ENCODE measurements at regions not wholly inside any gene's neighbourhood (a gene's known extent, or its start where the extent isn't known, plus 50 kb on each side); places are given as distances from the start of the nearest gene placed in this dataset.

DNA sequence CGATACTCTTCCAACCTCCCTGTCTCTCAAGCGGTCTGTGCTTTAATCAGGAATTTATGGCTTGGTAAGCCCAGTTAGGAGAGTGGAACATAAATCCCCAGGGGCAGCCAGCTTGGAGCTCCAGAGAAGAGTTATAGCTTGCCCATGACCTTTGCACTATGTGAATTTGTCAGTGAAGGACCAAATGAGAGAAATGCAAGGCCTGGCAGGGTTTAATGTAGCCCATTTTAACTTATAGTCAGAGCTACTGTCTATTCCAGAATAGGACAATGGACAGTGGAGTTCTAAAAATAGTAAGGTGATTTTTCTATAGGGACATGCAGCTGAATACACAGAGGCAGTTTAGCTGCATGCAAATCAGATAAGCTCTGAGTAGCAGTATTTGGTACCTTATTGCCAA is 142.6 kb upstream of the CAV2 start:
- TF ChIP-seq, protein P1, sequence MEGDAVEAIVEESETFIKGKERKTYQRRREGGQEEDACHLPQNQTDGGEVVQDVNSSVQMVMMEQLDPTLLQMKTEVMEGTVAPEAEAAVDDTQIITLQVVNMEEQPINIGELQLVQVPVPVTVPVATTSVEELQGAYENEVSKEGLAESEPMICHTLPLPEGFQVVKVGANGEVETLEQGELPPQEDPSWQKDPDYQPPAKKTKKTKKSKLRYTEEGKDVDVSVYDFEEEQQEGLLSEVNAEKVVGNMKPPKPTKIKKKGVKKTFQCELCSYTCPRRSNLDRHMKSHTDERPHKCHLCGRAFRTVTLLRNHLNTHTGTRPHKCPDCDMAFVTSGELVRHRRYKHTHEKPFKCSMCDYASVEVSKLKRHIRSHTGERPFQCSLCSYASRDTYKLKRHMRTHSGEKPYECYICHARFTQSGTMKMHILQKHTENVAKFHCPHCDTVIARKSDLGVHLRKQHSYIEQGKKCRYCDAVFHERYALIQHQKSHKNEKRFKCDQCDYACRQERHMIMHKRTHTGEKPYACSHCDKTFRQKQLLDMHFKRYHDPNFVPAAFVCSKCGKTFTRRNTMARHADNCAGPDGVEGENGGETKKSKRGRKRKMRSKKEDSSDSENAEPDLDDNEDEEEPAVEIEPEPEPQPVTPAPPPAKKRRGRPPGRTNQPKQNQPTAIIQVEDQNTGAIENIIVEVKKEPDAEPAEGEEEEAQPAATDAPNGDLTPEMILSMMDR (IDR thresholded peaks at IDR 0.05): no peak
- TF ChIP-seq POLR2A (IDR thresholded peaks at IDR 0.05): no peak
